HepG2 (cell line): ENCODE measurements at regions not wholly inside any gene's neighbourhood (a gene's known extent, or its start where the extent isn't known, plus 50 kb on each side); places are given as distances from the start of the nearest gene placed in this dataset.

ENCODE experiments used
- ATAC-seq: fragments of 200-7000 bp; cut with Tn5 transposase; 3 replicates; pipeline ENCODE4 v1.9.1; 2020; ENCODE audit warnings: mild to moderate bottlenecking, moderate library complexity
- BruUV-seq: library from RNA; stranded (reverse); fragments of 400-500 nt; replicated peaks from 2 replicates; lab custom pipeline; 2021; lab: Mats Ljungman, UMichigan
- CTCF ChIA-PET: fragments of 300-600 bp; formaldehyde crosslinking; extraction: SDS; loops from one replicate; lab custom pipeline; 2021; ENCODE audit warnings: low total read pairs, inconsistent platforms, low intra/inter-chr PET ratio; lab: Yijun Ruan, JAX
- POLR2A ChIA-PET: fragments of 350-600 bp; sonication (Branson Sonifier 250); formaldehyde crosslinking; loops from one replicate; lab custom pipeline; 2020; ENCODE audit warnings: antibody characterized with exemption, inconsistent platforms; lab: Yijun Ruan, JAX
- DNase-seq: peaks from one replicate; pipeline ENCODE4 v3.0.0-alpha.2; 2015; ENCODE audit warnings: low spot score
- FAIRE-seq: peaks from 3 replicates; lab custom pipeline; 2011; peaks lifted over from hg19 to GRCh38; lab: Jason Lieb, UNC
- H2AFZ ChIP-seq: one replicate; pipeline ENCODE4 v1.6.1; 2011; ENCODE audit warnings: low read length, inconsistent platforms
- H3K27ac ChIP-seq: fragments of 300-600 bp; 3 replicates; pipeline ENCODE4 v1.8.0; 2011; ENCODE audit warnings: mixed run types, mild to moderate bottlenecking, mixed read lengths, low read length, inconsistent platforms; ENCODE audit not compliant: insufficient read depth; ENCODE audit errors: extremely low read length
- H3K27me3 ChIP-seq, 2 experiments: fragments of 200-600 bp in 1 of 2; 2 replicates in 1 of 2; 3 replicates in 1 of 2; pipeline versions ENCODE4 v1.6.0 to v1.8.0; 2011; ENCODE audit warnings: low read length in 2 of 2, mild to moderate bottlenecking in 2 of 2, moderate library complexity in 2 of 2, inconsistent platforms in 1 of 2; ENCODE audit not compliant: insufficient read depth in 2 of 2, control insufficient read depth in 1 of 2
- H3K36me3 ChIP-seq, 2 experiments: fragments of 200-600 bp in 1 of 2; replicated peaks in 1 of 2; 2 replicates in 1 of 2; 3 replicates in 1 of 2; pipeline versions ENCODE4 v1.5.1 to v1.8.0; 2011; ENCODE audit warnings: low read length in 2 of 2, inconsistent platforms in 1 of 2; ENCODE audit not compliant: insufficient read depth in 2 of 2, control insufficient read depth in 1 of 2
- H3K4me1 ChIP-seq: 2 replicates; pipeline ENCODE4 v1.5.1; 2012; ENCODE audit warnings: low read length, inconsistent platforms; ENCODE audit not compliant: insufficient read depth
- H3K4me2 ChIP-seq: 2 replicates; pipeline ENCODE4 v1.6.0; 2011; ENCODE audit warnings: low read depth, low read length, inconsistent platforms
- H3K4me3 ChIP-seq, 3 experiments: fragments of 200-600 bp in 1 of 3; sonication (generic), shearing (Covaris generic) in 1 of 3; replicated peaks in 1 of 3; 2 replicates each; pipeline ENCODE4 v1.5.1; 2011 to 2016; ENCODE audit warnings: low read length in 3 of 3, inconsistent platforms in 2 of 3, low read depth in 2 of 3, mild to moderate bottlenecking in 2 of 3, control low read depth in 1 of 3, mixed read lengths in 1 of 3; ENCODE audit not compliant: insufficient read depth in 1 of 3
- H3K79me2 ChIP-seq: one replicate; pipeline ENCODE4 v1.6.1; 2011; ENCODE audit warnings: low read length, inconsistent platforms; ENCODE audit not compliant: insufficient read depth
- H3K9ac ChIP-seq: 2 replicates; pipeline ENCODE4 v1.6.0; 2011; ENCODE audit warnings: mild to moderate bottlenecking, low read depth, low read length, inconsistent platforms; ENCODE audit not compliant: insufficient read depth
- H3K9me3 ChIP-seq: 2 replicates; pipeline ENCODE4 v1.5.1; 2012; ENCODE audit warnings: mild to moderate bottlenecking, low read length
- H4K20me1 ChIP-seq: 2 replicates; pipeline ENCODE4 v1.6.0; 2011; ENCODE audit warnings: inconsistent platforms, mild to moderate bottlenecking, low read length, moderate library complexity; ENCODE audit not compliant: insufficient read depth
- ARID3A ChIP-seq: IDR thresholded peaks from 2 replicates; pipeline ENCODE4 v1.6.1; 2012; ENCODE audit warnings: low read depth, low read length, improper control_type of control experiment
- CREB3 ChIP-seq: sonication (generic); formaldehyde crosslinking; IDR thresholded peaks from 2 replicates; pipeline ENCODE4 v1.5.0; 2020; ENCODE audit warnings: missing genetic modification reagents
- ELF4 ChIP-seq: sonication (generic); formaldehyde crosslinking; IDR thresholded peaks from 2 replicates; pipeline ENCODE4 v1.5.0; 2020; ENCODE audit warnings: missing genetic modification reagents, mild to moderate bottlenecking, moderate library complexity, borderline replicate concordance
- ISL2 ChIP-seq: sonication (generic); formaldehyde crosslinking; IDR thresholded peaks from 2 replicates; pipeline ENCODE4 v1.5.0; 2020; ENCODE audit warnings: missing genetic modification reagents
- PAWR ChIP-seq: sonication (generic); formaldehyde crosslinking; IDR thresholded peaks from 2 replicates; pipeline ENCODE4 v1.4.0; 2020; ENCODE audit warnings: missing genetic modification reagents, mild to moderate bottlenecking, borderline replicate concordance
- ZNF101 ChIP-seq: sonication (generic); formaldehyde crosslinking; IDR thresholded peaks from 2 replicates; pipeline ENCODE4 v1.4.0; 2020; ENCODE audit warnings: mild to moderate bottlenecking, low read depth, missing genetic modification reagents, borderline replicate concordance
- ZNF44 ChIP-seq: sonication (generic); formaldehyde crosslinking; IDR thresholded peaks from 2 replicates; pipeline ENCODE4 v1.5.1; 2020; ENCODE audit warnings: mild to moderate bottlenecking, missing genetic modification reagents
- WGBS: methylation state at CpG from one replicate; pipeline ENCODE4 v1.1.6; 2017; ENCODE audit warnings: low lambda C conversion rate; 5-methylcytosine and 5-hydroxymethylcytosine counted together
- in situ Hi-C: cut with HindIII; loops from 2 replicates; pipeline ENCODE4 v1.10.0; 2017; ENCODE audit warnings: low pct_unique_long_range_greater_than_20kb; ENCODE audit not compliant: extremely low pct_ligation_motif_present
- intact Hi-C: fragments of 100-400 bp; cut with micrococcal nuclease; formaldehyde crosslinking; loops from one replicate; pipeline ENCODE4 v1.10.0; 2022; ENCODE audit not compliant: unreplicated experiment

GRCh38 chr3:69539134-69539533 lies 153.2 kb upstream of the FRMD4B start:
- no peaks in the 10 kb centered on the region for H3K79me2 ChIP-seq
- no peak overlapping the region for H3K4me3 ChIP-seq
- peaks cover 0 to 35% of the 10 kb centered on the region in 2 experiments; a peak in 2 of 5 replicates for H3K27me3 ChIP-seq
- no peaks in the 10 kb centered on the region for H4K20me1 ChIP-seq
- in situ Hi-C loops = no loop called here
- intact Hi-C loops = no loop called here
- WGBS = 0% methylated on average over 2 of the region's 2 CpGs
- POLR2A ChIA-PET = no interaction called here
- no TSS peak for BruUV-seq
- no peak overlapping the region for H3K27ac ChIP-seq
- CTCF ChIA-PET = no interaction called here
- H3K36me3 ChIP-seq = no peaks in the 10 kb centered on the region
- no peaks in the 10 kb centered on the region for H3K9me3 ChIP-seq
- FAIRE-seq (no peak), DNase-seq (no peak), ATAC-seq (no peak)
- H3K4me2 ChIP-seq = no peak overlapping the region
- no peak for TF ChIP-seq ISL2 (CRISPR knock-in tag)
- no peak for TF ChIP-seq ARID3A
- H3K4me1 ChIP-seq = no peaks in the 10 kb centered on the region
- H3K9ac ChIP-seq = no peak overlapping the region
- H2AFZ ChIP-seq = no peak overlapping the region

DNA sequence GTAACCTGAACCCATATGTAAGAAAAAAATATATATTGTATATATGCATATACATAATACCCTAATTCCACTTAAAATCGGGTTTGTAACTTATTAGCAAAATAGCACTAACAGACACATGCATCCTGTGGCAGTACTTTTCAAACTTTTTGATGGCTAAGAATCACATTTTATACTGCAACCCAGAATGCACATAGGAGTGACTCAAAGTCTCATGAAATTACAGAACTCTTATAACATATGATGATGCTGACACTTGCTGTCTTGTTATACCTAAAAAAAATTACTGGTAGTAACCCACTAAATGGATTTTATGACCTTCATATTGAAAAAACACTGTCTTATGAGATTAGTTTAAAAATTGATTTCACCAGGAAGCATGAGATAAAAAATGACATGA lies 152.4 kb upstream of the FRMD4B start:
- TF ChIP-seq ELF4 (CRISPR knock-in tag) = no peak
- no peak for TF ChIP-seq PAWR (CRISPR knock-in tag)
- no peak for TF ChIP-seq ZNF101
- no peak for TF ChIP-seq ZNF44
- TF ChIP-seq CREB3 = no peak
- Histone ChIP-seq H3K27me3 (peaks cover 0 to 33% of the 10 kb centered on the region in 2 experiments; a peak in 2 of 5 replicates), H2AFZ (no peak overlapping the region), H3K79me2 (no peaks in the 10 kb centered on the region), H3K4me1 (no peaks in the 10 kb centered on the region), H3K4me2 (no peak overlapping the region), H4K20me1 (no peaks in the 10 kb centered on the region), H3K9me3 (no peaks in the 10 kb centered on the region), H3K36me3 (no peaks in the 10 kb centered on the region), H3K4me3 (no peak overlapping the region), H3K9ac (no peak overlapping the region), H3K27ac (no peak overlapping the region)
- in situ Hi-C loops (no loop called here), intact Hi-C loops (no loop called here)
- POLR2A ChIA-PET = no interaction called here
- ATAC-seq = no peak
- no peak for DNase-seq
- no TSS peak for BruUV-seq
- no peak for FAIRE-seq
- 0% methylated on average over 1 of the region's 1 CpG for WGBS
- CTCF ChIA-PET = no interaction called here
